DND-41 (cell line): ENCODE measurements at regions not wholly inside any gene's neighbourhood (a gene's known extent, or its start where the extent isn't known, plus 50 kb on each side); places are given as distances from the start of the nearest gene placed in this dataset.

Experiments used
- ATAC-seq: fragments of 200-7000 bp; cut with Tn5 transposase; 3 replicates; pipeline ENCODE4 v1.9.1; 2021; ENCODE audit warnings: low read depth; ENCODE audit not compliant: insufficient read depth
- DNase-seq: peaks from one replicate; pipeline ENCODE4 v3.0.0-alpha.2; 2020
- H2AFZ ChIP-seq: 2 replicates; pipeline ENCODE4 v1.6.0; 2012; ENCODE audit warnings: low read depth, low read length
- H3K27ac ChIP-seq: 2 replicates; pipeline ENCODE4 v1.5.1; 2012; ENCODE audit warnings: low read length, inconsistent platforms
- H3K27me3 ChIP-seq: fragments of 200-600 bp; sonication (generic); 2 replicates; pipeline ENCODE4 v1.6.0; 2012; ENCODE audit warnings: low read length, mild to moderate bottlenecking, inconsistent platforms; ENCODE audit not compliant: insufficient read depth, poor library complexity
- H3K36me3 ChIP-seq: 2 replicates; pipeline ENCODE4 v1.5.1; 2012; ENCODE audit warnings: low read length, inconsistent platforms; ENCODE audit not compliant: insufficient read depth
- H3K4me1 ChIP-seq: 2 replicates; pipeline ENCODE4 v1.5.1; 2012; ENCODE audit warnings: mild to moderate bottlenecking, low read length; ENCODE audit not compliant: insufficient read depth
- H3K4me2 ChIP-seq: 2 replicates; pipeline ENCODE4 v1.6.0; 2012; ENCODE audit warnings: mild to moderate bottlenecking, moderate library complexity, low read length, inconsistent platforms; ENCODE audit not compliant: insufficient read depth
- H3K4me3 ChIP-seq, 2 experiments: fragments of 200-600 bp in 1 of 2; shearing (Covaris generic) in 1 of 2; 2 replicates each; pipeline ENCODE4 v1.5.1; 2012 to 2016; ENCODE audit warnings: inconsistent platforms in 2 of 2, low read length in 2 of 2, mild to moderate bottlenecking in 2 of 2, low read depth in 1 of 2, moderate library complexity in 1 of 2
- H3K79me2 ChIP-seq: 2 replicates; pipeline ENCODE4 v1.6.0; 2012; ENCODE audit warnings: low read length, inconsistent platforms; ENCODE audit not compliant: insufficient read depth
- H3K9ac ChIP-seq: 2 replicates; pipeline ENCODE4 v1.6.0; 2012; ENCODE audit warnings: low read depth, mild to moderate bottlenecking, inconsistent platforms, low read length, moderate library complexity
- H3K9me3 ChIP-seq: 2 replicates; pipeline ENCODE4 v1.5.1; 2012; ENCODE audit warnings: low read length, moderate library complexity, mild to moderate bottlenecking, inconsistent platforms; ENCODE audit not compliant: insufficient read depth, severe bottlenecking
- H4K20me1 ChIP-seq: 2 replicates; pipeline ENCODE4 v1.6.0; 2012; ENCODE audit warnings: low read length; ENCODE audit not compliant: insufficient read depth
- CTCF ChIP-seq: IDR thresholded peaks from 2 replicates; pipeline ENCODE4 v1.5.1; 2012; ENCODE audit warnings: borderline replicate concordance, low read length, moderate library complexity, mild to moderate bottlenecking; ENCODE audit not compliant: poor library complexity, severe bottlenecking; ENCODE audit errors: extremely low read depth
- EZH2 ChIP-seq: IDR thresholded peaks from 3 replicates; pipeline ENCODE4 v1.6.1; 2012; ENCODE audit warnings: borderline replicate concordance, low read depth, mild to moderate bottlenecking, moderate library complexity, low read length, inconsistent platforms; ENCODE audit not compliant: severe bottlenecking

DNA sequence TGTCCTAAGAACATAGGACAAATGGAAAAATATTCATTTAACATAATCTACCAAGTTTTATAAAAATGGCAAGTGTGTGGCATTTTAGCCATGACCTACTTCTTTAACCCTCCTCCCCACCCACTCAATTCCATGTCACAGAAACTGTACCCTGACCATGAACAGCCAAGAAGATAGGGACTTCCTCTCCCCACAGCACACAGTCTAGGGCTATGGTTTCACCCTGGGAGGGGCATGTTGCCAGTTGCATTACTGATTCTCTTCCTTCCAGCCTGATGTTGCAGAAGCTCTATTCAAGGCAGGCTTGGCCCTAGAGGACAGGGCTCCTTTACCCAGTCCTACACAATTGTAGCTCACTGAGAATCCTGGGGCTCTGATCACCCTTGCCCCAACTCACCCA lies 153.6 kb upstream of the KLF7 start:
- ATAC-seq = no peak

GRCh38 chr2:207320381-207321159 lies 154.8 kb upstream of the KLF7 start:
- no peak for DNase-seq
- no peak overlapping the region for H2AFZ ChIP-seq
- no peak for ATAC-seq

More for the DNA sequence above, 153.6 kb upstream of the KLF7 start:
- H3K79me2 ChIP-seq = no peaks in the 10 kb centered on the region
- no peak overlapping the region for H2AFZ ChIP-seq
- no peak overlapping the region for H3K4me3 ChIP-seq
- H4K20me1 ChIP-seq = no peaks in the 10 kb centered on the region
- H3K27ac ChIP-seq = no peak overlapping the region
- H3K9me3 ChIP-seq = no peaks in the 10 kb centered on the region
- H3K27me3 ChIP-seq = peaks cover 4% of the 10 kb centered on the region
- no peaks in the 10 kb centered on the region for H3K4me1 ChIP-seq
- no peaks in the 10 kb centered on the region for H3K36me3 ChIP-seq
- TF ChIP-seq CTCF (no peak), EZH2 (no peak)
- H3K4me2 ChIP-seq = no peak overlapping the region
- no peak for DNase-seq
- no peak overlapping the region for H3K9ac ChIP-seq

GRCh38 chr2:207321514-207321913 lies 155.8 kb upstream of the KLF7 start:
- no peaks in the 10 kb centered on the region for H3K36me3 ChIP-seq
- no peak overlapping the region for H3K4me2 ChIP-seq
- peaks cover 4% of the 10 kb centered on the region for H3K27me3 ChIP-seq
- ATAC-seq (no peak), DNase-seq (no peak)
- H3K27ac ChIP-seq = no peak overlapping the region
- no peaks in the 10 kb centered on the region for H3K4me1 ChIP-seq
- H4K20me1 ChIP-seq = no peaks in the 10 kb centered on the region
- H3K9ac ChIP-seq = no peak overlapping the region
- H2AFZ ChIP-seq = no peak overlapping the region
- no peaks in the 10 kb centered on the region for H3K9me3 ChIP-seq
- no peak overlapping the region for H3K4me3 ChIP-seq
- no peak for TF ChIP-seq EZH2
- TF ChIP-seq CTCF = no peak
- H3K79me2 ChIP-seq = no peaks in the 10 kb centered on the region

More at GRCh38 chr2:207320381-207321159, 154.8 kb upstream of the KLF7 start:
- no peak for TF ChIP-seq CTCF
- no peak for TF ChIP-seq EZH2
- H3K4me1 ChIP-seq = no peaks in the 10 kb centered on the region
- peaks cover 4% of the 10 kb centered on the region for H3K27me3 ChIP-seq
- H3K9me3 ChIP-seq = no peaks in the 10 kb centered on the region
- no peaks in the 10 kb centered on the region for H3K79me2 ChIP-seq
- H3K9ac ChIP-seq = no peak overlapping the region
- H3K4me3 ChIP-seq = no peak overlapping the region
- no peak overlapping the region for H3K4me2 ChIP-seq
- no peak overlapping the region for H3K27ac ChIP-seq
- no peaks in the 10 kb centered on the region for H3K36me3 ChIP-seq
- H4K20me1 ChIP-seq = no peaks in the 10 kb centered on the region

DNA sequence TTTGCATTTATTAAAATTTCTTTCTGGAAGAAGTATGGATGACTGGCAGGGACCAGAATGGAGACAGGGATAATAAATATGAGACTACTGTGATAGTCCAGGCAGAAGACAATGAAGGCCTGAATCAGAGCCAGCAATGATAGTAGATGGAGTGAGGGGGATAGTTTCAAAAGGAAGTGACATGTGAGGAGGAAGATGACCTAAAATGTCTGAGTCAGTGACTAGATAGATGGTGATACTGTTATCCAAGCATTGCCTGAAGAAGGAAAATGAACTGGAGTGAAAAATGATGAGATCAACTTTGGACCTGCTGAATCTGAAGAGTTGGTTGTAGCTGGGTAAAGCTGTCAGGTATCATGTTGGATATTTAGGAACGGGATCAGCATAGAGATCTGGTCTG lies 158.3 kb upstream of the KLF7 start:
- Histone ChIP-seq H2AFZ (no peak overlapping the region), H3K79me2 (no peaks in the 10 kb centered on the region), H3K9ac (no peak overlapping the region), H3K4me3 (no peak overlapping the region), H3K36me3 (no peaks in the 10 kb centered on the region), H3K27ac (no peak overlapping the region), H3K4me1 (no peaks in the 10 kb centered on the region), H3K9me3 (no peaks in the 10 kb centered on the region), H3K27me3 (peaks cover 4% of the 10 kb centered on the region), H4K20me1 (no peaks in the 10 kb centered on the region), H3K4me2 (no peak overlapping the region)
- ATAC-seq (no peak), DNase-seq (no peak)
- TF ChIP-seq CTCF = no peak
- TF ChIP-seq EZH2 = no peak
